Stimulated activated CD8-positive, alpha-beta memory T cell treated with anti-CD3 and anti-CD28 coated beads, Interleukin-7, amount 100 ng/mL, for 1 hour (primary cell): ENCODE measurements at regions not wholly inside any gene's neighbourhood (a gene's known extent, or its start where the extent isn't known, plus 50 kb on each side); places are given as distances from the start of the nearest gene placed in this dataset.
"Not testable (repeated sequence)": the region's sequence is repeated elsewhere in the genome, so short reads cannot be mapped to it uniquely, and the experiment has no call there.

Source experiments
- DNase-seq, 2 donors: peaks; one replicate each; pipeline ENCODE4 v3.0.0-alpha.2; 2020; ENCODE audit warnings: low read depth in 2 of 2

DNA sequence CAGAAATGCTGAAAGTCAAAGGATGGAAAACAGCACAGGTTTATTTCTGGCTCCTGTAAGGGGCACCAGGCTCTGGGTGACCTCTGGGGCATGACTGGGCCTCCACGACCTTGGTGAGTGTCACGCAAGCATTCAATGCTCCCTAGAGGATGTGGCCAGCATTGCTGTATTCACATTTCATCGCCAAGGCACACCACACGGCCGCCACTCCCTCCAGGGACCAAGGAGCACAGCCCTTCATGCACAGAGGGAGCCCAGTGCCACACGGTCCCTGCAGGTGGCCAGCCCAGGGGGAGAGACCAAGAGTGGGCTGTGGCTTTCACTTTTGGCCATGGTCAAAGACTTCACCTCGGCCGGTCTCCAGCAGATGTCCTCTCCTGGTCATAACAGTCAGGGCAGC lies 137.4 kb upstream of the TNRC6C start:
- DNase-seq = no peak

DNA sequence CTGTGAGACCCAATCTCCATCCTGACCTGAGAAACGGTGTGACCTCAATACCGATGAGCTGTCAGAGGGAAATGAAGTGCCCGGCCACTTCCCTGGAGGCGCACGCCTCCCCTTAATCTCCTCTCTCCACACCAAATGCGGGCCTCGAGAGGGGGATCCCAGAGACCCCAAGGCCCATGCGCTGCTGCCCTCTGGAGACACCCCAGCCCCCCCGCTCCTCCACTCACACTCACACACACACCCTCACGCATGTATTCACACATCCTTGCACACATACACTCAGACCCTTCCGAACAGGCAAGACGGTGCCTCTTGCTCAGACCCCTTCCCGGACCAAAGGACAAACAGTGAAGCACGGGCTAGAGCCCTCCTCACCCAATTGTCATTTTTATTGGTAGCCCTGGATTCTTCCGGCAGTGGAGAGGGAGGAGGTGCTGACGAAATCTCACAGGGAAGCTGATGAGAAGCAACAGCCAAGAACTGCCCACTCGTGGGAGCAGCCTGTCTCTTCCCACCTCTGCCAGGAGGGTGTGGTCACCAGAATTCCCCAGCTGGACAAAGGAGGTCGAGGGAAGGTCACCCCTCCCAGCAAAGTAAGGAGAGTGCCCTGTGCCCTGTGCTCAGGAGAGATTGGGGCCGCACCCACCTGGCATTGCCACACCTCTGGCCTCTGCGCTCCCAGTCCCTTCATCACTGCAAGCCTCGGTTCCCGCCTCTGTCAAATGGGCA lies 136.0 kb upstream of the TNRC6C start:
- no peak for DNase-seq

DNA sequence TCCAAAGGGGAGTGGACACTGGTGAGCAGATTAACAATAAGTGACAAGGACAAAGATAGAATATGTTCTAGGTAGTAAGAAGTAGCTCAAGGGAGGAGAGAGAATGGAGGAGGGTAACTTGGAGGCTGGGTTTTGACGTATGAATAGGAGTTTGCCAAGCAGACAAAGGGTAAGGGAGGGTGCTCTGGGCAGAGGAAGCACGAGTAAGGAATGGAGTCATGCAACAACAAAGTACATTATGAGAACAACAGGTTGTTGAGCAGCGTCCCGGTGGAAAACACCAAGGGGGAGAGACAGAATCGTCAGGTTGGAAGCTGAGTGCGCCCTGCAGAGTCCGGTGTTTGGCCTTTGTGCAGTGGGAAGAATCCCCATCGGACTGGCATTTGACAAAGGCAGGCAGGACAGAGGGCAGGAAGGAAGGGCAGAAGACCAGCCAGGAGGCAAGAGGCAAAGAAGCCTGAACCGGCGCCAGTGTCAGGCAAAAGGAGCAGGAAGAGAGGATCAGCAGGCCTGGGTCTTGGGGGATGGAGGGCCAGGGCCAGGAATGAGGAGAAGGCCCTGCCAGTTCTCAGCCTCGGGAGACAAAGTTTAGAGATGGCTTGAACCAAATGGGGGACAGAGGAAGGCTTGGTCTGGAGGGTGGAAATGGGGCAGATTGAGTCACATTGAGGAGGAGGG lies 134.3 kb upstream of the TNRC6C start:
- no peak for DNase-seq

DNA sequence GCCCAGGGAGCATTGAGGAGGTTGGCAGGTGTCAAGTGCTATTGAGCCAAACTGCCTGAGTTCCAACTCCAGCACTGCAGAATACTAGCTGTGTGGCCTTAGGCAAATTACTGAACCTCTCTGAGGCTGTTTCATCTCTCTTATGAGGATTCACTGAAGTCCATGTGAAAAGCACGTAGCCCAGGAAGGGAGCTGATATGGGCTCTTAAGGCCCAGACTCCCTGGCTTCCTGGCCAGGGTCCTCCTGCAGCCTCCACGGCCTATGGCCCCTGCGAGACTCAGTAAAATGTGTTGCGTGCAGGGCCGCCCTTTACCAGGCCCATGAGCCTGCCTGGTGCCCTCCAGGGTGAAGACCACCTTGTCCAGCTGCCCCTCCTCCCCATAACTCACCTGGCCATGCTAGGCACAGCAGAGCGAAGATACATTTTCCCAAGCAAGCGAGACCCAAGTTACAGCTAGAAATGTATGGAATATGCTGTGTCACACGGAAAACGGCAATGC lies 133.7 kb upstream of the TNRC6C start:
- DNase-seq = no peak

DNA sequence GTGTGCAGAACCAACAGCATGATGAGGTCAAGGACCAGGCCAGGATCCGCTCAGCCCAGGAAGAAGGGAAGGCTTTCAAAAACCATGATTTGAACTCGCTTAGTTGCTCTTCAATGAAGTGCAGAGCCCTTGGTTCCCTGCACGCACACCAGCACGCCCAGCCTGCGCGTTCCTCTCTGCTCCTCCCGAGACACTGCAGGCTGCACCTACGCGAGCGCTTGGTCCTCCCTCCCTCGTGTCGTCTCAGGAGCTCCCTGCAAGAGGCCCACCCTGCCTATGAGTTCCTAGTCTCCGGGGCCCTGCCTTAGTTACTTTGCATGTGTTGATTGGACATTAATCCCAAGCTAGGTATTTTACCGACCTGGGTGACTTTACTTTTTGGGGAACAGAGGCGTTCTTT lies 132.9 kb upstream of the TNRC6C start:
- no peak for DNase-seq

DNA sequence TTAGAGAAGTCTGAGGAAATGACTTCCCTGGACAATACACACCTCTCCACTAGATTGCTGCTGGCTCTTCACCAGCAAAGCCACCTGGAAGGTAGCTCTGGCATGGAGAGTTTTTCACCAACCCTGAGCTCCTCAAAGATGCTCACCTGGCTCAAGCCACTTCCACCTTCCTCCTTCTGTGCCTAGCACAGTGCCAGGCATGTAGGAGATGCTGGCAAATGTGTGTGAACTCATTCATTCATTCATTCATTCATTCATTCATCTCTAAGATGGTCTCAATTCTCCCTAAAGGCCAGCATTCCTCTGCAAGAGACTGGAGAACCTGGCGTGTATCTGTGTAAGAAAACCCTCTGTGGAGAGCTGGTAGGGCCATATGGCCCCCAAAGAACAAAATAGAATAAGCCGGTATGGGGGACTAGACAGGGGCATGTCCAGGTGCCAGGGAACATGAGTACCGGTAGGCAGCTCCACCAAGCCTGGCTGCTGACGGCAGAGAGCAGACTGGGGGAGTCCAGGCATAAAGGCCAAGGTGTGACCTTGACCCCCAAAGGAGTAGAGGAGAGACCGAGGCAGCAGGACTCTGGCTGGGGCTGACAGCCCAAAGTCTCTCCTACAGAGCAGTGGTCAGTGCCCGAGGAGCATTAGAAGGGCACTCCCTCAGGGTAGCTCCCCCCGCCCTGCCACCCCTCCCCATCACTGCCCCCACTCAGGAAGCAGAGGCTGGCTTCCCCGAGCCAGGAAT lies 132.2 kb upstream of the TNRC6C start:
- no peak for DNase-seq

DNA sequence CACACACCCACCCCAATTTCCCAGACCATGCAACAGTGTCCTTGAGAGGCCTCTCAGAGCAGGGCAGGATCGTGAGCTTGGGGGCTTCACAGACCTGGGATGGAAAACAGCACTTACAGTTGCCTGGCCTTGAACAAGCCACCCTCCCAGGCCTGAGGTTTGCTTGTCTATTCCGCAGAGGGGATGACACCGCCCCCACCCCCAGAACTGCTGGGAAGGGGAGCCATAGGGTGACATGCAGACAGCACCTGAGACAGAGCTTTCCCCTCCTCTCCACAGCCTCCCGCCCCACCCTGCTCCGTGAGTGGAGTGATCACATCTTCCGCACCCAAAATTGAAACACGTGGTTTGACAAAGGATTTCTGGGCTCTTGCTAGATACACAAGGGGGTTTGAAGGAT lies 131.5 kb upstream of the TNRC6C start:
- DNase-seq = no peak

DNA sequence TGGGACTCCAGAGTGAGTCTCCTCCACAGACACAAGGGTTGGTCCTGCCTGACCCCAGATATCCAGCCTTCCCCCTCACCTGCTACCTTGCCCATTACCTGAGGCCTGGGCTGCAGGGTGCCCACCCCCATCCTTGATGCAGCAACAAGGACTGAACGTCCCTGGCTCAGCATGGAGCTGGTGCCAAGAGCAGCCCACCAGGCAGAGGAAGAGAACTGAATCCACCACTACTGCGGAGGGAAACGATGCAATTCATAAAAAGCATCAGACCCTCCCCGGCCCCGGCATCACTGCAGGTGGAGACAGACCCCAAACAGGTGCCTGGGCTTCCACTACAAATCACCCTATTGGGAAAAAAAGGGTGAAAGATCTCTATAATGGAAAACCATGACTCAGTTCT lies 131.0 kb upstream of the TNRC6C start:
- DNase-seq = no peak

DNA sequence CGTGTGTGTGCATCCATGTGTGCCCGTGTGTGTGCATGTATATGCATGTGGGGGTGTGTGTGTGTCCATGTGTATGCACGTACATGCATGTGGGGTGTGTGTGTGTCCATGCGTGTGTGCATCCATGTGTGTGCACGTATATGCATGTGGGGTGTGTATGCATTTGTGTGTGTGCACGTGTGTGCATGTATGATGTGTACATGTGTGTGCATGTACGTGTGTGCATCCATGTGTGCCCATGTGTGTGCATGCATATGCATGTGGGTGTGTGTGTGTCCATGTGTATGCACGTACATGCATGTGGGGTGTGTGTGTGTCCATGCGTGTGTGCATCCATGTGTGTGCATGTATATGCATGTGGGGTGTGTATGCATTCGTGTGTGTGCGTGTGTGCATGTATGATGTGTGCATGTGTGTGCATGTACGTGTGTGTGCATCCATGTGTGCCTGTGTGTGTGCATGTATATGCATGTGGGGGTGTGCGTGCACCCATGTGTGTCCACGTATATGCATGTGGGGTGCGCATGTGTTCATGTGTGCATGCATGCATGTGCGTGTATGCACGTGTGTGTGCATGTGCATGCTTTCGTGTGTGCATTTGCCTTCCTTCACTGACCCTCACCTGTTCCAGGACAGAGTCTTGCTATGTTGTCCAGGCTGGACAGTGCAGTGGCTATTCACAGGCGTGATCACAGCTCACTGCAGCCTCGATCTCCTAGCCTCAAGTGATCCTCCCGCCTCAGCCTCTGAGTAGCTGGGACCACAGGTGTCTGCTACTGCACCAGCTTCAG lies 129.6 kb upstream of the TNRC6C start:
- DNase-seq = no peak

DNA sequence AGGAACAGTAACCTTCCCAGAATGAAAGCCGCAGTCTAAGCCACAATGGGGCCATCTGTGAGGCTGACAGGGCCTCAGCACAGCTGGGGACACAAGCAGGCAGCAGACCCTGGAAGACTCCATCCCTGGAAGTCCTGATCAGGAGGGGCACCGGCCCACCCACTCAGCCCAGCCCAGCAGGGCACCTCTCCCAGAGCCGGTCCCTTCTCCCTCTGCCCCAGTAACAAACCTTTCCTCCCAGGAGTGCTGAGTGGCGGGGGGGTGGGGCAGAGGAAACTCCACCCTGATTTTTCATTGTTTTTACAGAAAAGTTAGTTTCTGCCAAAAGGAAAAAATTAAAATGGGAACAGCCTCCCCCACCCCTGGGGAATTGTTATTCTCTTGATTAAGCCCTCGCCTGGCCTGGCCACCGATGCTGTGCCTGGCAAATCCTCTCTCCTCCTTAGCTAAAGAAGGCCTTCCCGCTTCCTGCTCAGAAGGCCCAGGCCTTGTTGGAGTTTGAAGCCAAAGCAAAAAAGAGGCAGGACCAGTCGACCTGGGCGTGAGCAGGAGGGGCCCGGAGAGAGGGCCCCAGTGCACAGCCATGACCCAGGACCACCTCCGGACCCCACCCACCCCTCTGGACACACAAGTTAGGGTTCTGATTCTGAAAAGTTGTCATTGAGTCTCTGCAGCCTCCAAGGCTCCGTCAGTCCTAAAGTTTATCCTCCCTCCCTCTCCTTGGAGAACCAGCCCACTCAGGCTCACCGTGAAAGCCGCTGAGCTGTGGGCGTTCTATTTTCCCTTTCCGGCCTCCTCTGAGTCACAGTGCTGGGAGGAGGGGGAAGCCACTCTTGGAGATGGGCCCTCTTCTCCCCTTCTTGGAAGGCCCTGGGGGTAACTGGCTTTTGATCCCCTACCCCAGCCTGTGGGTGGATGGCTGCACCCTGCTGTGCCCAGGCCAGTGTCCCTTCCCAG lies 128.4 kb upstream of the TNRC6C start:
- no peak for DNase-seq

DNA sequence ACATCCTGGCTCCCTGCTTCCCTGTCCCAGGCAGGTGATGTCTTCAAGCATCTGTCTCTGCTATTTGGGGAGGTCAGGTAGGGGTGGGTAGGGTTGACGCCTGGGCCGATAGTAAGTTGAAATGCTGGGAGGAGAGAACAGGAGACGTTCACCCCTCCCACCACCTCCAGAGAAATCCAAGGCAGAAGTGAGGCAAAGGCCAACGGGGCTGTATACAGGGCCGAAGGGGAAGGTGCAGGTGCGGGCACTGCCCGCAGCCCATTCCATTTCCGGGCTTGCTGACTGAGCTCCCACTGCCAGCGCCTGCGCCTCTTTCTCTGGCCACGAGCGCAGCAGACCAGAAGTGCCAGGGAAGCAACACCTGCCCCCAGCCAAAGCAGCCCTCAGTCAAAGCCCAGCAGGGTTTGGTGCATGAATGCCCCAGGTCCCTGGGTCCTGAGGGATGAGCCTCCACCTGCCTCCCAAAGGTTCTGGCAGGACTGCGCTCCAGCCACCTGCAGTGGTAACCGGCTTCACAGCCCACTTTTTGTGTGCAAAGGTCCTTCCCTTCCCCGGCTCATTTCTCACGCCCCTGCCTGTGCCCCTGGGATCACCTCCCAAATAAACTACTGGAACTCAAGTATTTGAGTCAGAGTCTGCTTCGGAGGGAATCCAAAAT lies 127.6 kb upstream of the TNRC6C start:
- DNase-seq = no peak

DNA sequence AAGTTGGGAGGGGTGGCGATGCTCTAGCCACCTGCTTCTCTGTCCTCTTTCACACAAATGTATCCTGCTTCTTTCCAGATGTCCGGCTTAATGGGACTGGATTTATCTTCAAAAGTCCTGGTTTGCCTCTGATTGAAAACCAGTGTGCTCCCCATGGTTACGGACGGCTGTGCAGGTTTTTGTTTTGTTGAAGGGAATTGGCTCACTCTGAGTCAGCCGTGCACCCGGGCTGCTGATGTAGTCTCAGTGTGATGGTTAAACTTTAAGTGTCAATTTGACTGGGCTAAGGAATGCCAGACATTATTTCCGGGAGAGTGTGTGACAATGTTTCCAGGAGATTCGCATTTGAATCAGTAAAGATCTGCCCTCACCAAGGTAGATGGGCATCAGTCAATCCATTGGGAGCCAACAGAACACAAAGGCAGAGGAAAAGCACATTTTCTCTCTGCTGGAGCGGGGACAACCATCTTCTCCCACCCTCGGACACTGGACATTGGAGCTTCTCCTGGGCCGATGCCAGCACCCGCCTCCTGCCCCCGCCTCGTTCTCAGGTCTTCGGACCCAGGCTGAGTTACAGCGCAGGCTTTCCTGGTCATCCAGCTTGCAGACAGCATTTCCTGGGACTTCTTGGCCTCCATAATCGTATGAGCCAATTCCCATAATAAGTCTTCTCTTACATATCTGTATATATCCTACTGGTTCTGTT lies 126.9 kb upstream of the TNRC6C start:
- no peak for DNase-seq

DNA sequence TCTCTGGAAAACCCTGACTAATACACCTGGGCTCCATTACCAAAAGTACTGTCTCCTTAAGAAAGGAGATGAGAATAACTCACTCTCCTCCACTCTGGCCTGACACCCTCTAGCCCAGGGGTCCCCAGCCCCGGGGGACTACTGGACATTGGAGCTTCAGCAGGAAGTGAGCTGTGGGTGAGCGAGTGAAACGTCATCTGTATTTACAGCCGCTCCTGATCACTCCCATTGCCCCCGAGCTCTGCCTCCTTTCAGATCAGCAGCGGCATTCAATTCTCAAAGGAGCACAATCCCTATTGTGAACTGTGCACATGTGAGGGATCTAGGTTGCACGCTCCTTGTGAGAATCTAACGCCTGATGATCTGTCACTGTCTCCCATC lies 126.3 kb upstream of the TNRC6C start:
- DNase-seq = no peak

DNA sequence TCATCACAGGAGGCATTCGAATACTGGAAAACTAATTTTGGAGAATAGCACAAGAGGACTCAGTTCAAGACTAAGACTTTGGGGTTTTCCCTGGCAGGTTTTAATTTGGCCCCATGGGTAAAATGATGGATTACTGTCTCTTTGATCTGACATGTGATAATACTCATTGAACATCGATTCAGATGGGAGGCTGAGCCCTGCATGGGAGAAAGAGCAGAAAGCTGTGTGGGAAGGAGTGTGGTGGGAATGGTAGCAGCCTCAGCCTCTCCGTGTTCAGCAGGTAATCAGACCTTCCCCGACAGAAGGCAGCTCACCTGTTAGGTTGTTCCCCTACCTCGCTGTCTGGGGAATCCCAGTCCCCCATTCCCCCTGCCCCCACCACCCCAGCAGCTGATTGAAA lies 124.7 kb upstream of the TNRC6C start:
- no peak for DNase-seq

DNA sequence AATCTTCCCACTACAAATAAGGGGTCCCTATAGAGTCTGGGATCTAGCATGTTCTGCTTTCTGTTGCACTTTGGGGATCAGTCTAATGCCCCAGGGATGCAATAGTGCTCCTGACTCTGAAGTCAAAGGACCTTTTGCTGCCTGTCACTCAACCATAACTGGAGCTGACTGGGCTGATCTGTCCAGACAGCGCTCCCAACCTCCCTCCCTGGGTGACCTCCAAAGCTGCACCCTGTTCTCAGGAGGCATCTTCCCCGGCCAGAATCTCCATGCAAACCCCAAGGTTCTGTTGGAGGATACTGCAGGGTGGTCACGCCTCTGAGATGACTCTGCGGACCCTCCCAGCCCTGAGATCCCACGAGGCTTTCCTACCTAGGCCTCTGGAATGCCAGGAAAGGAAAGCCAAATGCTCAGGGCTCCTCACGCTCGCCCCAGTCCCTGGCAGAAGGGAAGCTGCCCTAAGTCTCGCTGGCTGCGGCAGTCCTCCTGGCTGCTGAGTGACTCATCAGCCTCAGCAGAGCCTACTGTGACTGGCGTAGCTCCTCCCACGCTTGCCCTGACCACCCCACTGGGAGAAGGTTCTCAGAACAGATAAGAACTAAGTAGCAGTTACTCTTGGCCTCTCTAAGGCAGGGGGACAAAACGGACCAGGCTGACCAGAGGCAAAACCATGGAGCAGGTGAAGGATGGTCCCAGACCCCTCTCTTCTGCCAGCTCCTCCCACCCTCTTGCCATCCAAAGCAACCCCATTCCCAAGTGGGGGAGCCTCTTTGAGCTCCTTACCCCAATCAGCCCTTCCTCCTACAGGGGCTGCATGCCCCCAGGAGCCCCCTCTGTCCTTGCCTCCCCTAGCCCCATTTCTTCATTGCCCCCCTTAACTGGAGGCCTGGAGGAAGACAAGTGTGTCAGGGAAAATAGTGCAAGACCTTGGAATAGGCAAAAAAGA lies 124.1 kb upstream of the TNRC6C start:
- DNase-seq = peak; percentile 37 to 45

DNA sequence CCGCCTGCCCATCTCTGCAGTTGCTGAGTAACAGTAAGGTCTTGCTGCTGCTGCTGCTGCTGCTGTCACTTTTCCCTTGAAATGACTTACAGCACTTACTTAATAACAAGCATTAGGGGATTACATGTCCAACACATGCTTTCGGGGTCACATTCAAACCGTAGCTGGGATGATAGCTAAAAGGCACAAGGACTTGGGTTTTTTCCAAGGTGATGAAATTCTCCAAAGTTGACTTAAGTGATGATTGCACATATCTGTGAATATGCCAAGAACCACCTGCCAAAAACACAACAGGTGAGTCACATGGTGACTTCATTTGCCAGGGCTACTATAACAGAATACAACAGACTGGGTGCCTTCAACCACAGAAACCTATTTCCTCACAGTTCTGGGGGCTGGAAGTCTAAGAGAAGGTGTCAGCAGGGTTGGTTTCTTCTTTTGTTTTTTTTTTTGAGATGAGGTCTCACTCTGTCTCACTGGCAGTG lies 121.9 kb upstream of the TNRC6C start:
- no peak for DNase-seq

DNA sequence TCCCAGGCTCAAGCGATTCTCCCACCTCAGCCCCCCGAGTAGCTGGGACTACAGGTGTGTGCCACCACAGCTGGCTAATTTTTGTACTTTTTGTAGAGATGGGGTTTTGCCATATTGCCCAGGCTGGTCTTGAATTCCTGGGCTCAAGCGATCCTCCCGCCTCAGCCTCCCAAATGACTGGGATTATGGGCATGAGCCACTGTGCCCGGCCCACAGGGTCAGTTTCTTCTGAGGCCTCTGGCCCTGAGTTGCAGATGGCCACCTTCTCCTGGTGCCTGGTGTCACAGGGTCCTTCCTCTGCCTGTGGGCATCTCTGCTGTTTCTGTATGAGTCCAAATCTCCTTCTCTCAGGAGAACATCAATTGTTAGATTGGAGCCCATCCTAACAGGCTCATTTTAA lies 121.4 kb upstream of the TNRC6C start:
- not testable (repeated sequence) for DNase-seq

DNA sequence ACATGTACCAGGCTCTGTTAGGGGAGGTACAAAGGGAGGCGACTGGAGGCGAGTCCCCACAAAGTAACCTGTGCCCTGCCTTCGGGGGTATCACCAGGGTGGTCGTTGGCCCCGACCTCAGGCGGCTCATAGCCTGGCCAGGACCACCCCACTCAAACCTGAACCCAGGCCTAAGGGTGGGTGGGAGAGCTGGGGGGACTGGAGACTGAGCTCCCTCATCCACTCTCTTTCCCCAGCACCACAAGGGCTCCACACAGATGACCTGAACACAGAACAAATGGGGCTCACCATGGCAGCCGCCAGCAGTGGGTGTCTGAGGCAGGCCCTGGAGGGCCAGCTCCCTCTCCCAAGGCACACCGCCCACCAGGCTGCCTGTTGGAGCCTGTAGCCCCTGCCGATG lies 120.6 kb upstream of the TNRC6C start:
- DNase-seq = no peak
